Uterus (tissue), 3 donors: ENCODE measurements at regions not wholly inside any gene's neighbourhood (a gene's known extent, or its start where the extent isn't known, plus 50 kb on each side); places are given as distances from the start of the nearest gene placed in this dataset.

Experiments used
- DNase-seq, 2 donors: peaks; one replicate each; pipeline ENCODE4 v3.0.0-alpha.2; 2019 to 2020
- H3K27ac ChIP-seq, 2 donors: fragments of 200-600 bp; sonication (generic); 1 replicate in 1 of 2; 2 replicates in 1 of 2; pipeline ENCODE4 v1.5.1; 2016 to 2018
- H3K27me3 ChIP-seq, 2 donors: fragments of 200-600 bp; sonication (generic); one replicate each; pipeline ENCODE4 v1.5.1; 2018 to 2019; ENCODE audit warnings: control low read depth in 1 of 2
- H3K36me3 ChIP-seq, 2 donors: fragments of 200-600 bp; sonication (generic); one replicate each; pipeline ENCODE4 v1.5.1; 2019; ENCODE audit warnings: control low read depth in 1 of 2
- H3K4me1 ChIP-seq, 2 donors: fragments of 200-600 bp; sonication (generic); one replicate each; pipeline ENCODE4 v1.5.1; 2018 to 2019; ENCODE audit warnings: control low read depth in 1 of 2
- H3K4me3 ChIP-seq, 2 donors: fragments of 200-600 bp; sonication (generic); 1 replicate in 1 of 2; 2 replicates in 1 of 2; pipeline ENCODE4 v1.5.1; 2018 to 2019; ENCODE audit warnings: mild to moderate bottlenecking in 1 of 2
- H3K9me3 ChIP-seq, 2 donors: fragments of 200-600 bp; sonication (generic); one replicate each; pipeline ENCODE4 v1.5.1; 2019; ENCODE audit warnings: control low read depth in 1 of 2
- CTCF ChIP-seq, 4 experiments: fragments of 200-600 bp in 2 of 4; fragments of 450-650 bp in 2 of 4; sonication (generic) in 2 of 4; IDR thresholded peaks; one replicate each; pipeline ENCODE4 v1.5.1; 2016 to 2019; ENCODE audit warnings: antibody characterized with exemption in 4 of 4, mild to moderate bottlenecking in 2 of 4, moderate library complexity in 1 of 4
- POLR2A ChIP-seq, 2 donors: fragments of 450-650 bp; IDR thresholded peaks; one replicate each; pipeline ENCODE4 v1.6.1; 2016; ENCODE audit warnings: antibody characterized with exemption in 2 of 2, mild to moderate bottlenecking in 1 of 2, moderate library complexity in 1 of 2
- intact Hi-C: fragments of 100-400 bp; cut with DNase I; formaldehyde crosslinking; loops from one replicate; pipeline ENCODE4 v1.15.1; 2023; ENCODE audit warnings: low total_unique reads
- donor health status: DM: yes; HTN: yes; CAD: no.

- no peak overlapping the region for H3K4me3 ChIP-seq
- DNase-seq, result no peak
- H3K27ac ChIP-seq, result no peak overlapping the region
- H3K27me3 ChIP-seq, result no peaks in the 10 kb centered on the region
- no peak for TF ChIP-seq CTCF (IDR thresholded peaks at IDR 0.05)
- TF ChIP-seq POLR2A (IDR thresholded peaks at IDR 0.05), result no peak
- H3K9me3 ChIP-seq, result no peaks in the 10 kb centered on the region
- intact Hi-C loops, result no loop called here
- no peaks in the 10 kb centered on the region for H3K4me1 ChIP-seq
- H3K36me3 ChIP-seq, result no peaks in the 10 kb centered on the region
Observed at GRCh38 chr1:184301227-184301626, 85.6 kb upstream of the C1orf21 start.

GRCh38 chr1:184302346-184302745 is 84.5 kb upstream of the C1orf21 start:
- DNase-seq, result no peak
- no peak for TF ChIP-seq POLR2A (IDR thresholded peaks at IDR 0.05)
- TF ChIP-seq CTCF (IDR thresholded peaks at IDR 0.05), result no peak
- intact Hi-C loops, result no loop called here

GRCh38 chr1:184310157-184310819 is 76.5 kb upstream of the C1orf21 start:
- H3K4me1 ChIP-seq, result no peaks in the 10 kb centered on the region
- no peaks in the 10 kb centered on the region for H3K9me3 ChIP-seq
- no peak overlapping the region for H3K4me3 ChIP-seq
- no peaks in the 10 kb centered on the region for H3K36me3 ChIP-seq
- no peak for DNase-seq
- TF ChIP-seq POLR2A (IDR thresholded peaks at IDR 0.05) (no peak), CTCF (IDR thresholded peaks at IDR 0.05) (no peak)
- intact Hi-C loops, result no loop called here
- no peak overlapping the region for H3K27ac ChIP-seq
- H3K27me3 ChIP-seq, result no peaks in the 10 kb centered on the region

More at GRCh38 chr1:184302346-184302745, 84.5 kb upstream of the C1orf21 start:
- H3K4me1 ChIP-seq, result no peaks in the 10 kb centered on the region
- no peaks in the 10 kb centered on the region for H3K27me3 ChIP-seq
- H3K36me3 ChIP-seq, result no peaks in the 10 kb centered on the region
- no peaks in the 10 kb centered on the region for H3K9me3 ChIP-seq
- H3K27ac ChIP-seq, result no peak overlapping the region
- H3K4me3 ChIP-seq, result no peak overlapping the region

GRCh38 chr1:184311580-184311979 is 75.2 kb upstream of the C1orf21 start:
- TF ChIP-seq CTCF (IDR thresholded peaks at IDR 0.05) (no peak), POLR2A (IDR thresholded peaks at IDR 0.05) (no peak)
- DNase-seq, result no peak
- Histone ChIP-seq H3K4me1 (no peaks in the 10 kb centered on the region), H3K27me3 (no peaks in the 10 kb centered on the region), H3K4me3 (no peak overlapping the region), H3K27ac (no peak overlapping the region), H3K36me3 (no peaks in the 10 kb centered on the region), H3K9me3 (no peaks in the 10 kb centered on the region)
- intact Hi-C loops, result no loop called here

GRCh38 chr1:184315254-184315653 is 71.6 kb upstream of the C1orf21 start:
- intact Hi-C loops, result no loop called here
- H3K9me3 ChIP-seq, result no peaks in the 10 kb centered on the region

More at GRCh38 chr1:184315254-184315653, 71.6 kb upstream of the C1orf21 start:
- TF ChIP-seq POLR2A (IDR thresholded peaks at IDR 0.05) (no peak), CTCF (IDR thresholded peaks at IDR 0.05) (no peak)
- no peaks in the 10 kb centered on the region for H3K36me3 ChIP-seq
- H3K27ac ChIP-seq, result no peak overlapping the region
- H3K27me3 ChIP-seq, result no peaks in the 10 kb centered on the region
- DNase-seq, result no peak
- no peaks in the 10 kb centered on the region for H3K4me1 ChIP-seq
- no peak overlapping the region for H3K4me3 ChIP-seq
